Right renal pelvis (tissue), 4 donors: ENCODE measurements at regions not wholly inside any gene's neighbourhood (a gene's known extent, or its start where the extent isn't known, plus 50 kb on each side); places are given as distances from the start of the nearest gene placed in this dataset.

Experiments used
- DNase-seq, 4 donors: peaks; one replicate each; pipeline ENCODE4 v3.0.0-alpha.2; 2013; ENCODE audit warnings: low read depth in 4 of 4, low spot score in 3 of 4, missing footprints in 1 of 4

GRCh38 chr4:19130866-19131265, 1109.3 kb upstream of the LCORL start:
- no peak for DNase-seq

GRCh38 chr4:19128176-19128575, 1106.6 kb upstream of the LCORL start:
- DNase-seq, result no peak

- DNase-seq, result no peak
These were observed 1105.3 kb upstream of the LCORL start for GRCh38 chr4:19126903-19127302.

- DNase-seq, result peak in 2 of 4 donors; percentile 8 to 12
These were observed 1102.1 kb upstream of the LCORL start for GRCh38 chr4:19123681-19124080.

GRCh38 chr4:19119904-19120560, 1098.5 kb upstream of the LCORL start:
- DNase-seq, result no peak

- DNase-seq, result no peak
These were observed 1095.5 kb upstream of the LCORL start for GRCh38 chr4:19117022-19117421.

GRCh38 chr4:19104176-19104575, 1082.6 kb upstream of the LCORL start:
- DNase-seq, result no peak

- no peak for DNase-seq
These were observed 1074.0 kb upstream of the LCORL start for GRCh38 chr4:19095491-19096046.

GRCh38 chr4:19093951-19094350, 1072.4 kb upstream of the LCORL start:
- no peak for DNase-seq

GRCh38 chr4:19092797-19093196, 1071.2 kb upstream of the LCORL start:
- DNase-seq, result no peak

GRCh38 chr4:19074036-19074435, 1052.5 kb upstream of the LCORL start:
- DNase-seq, result peak in 1 of 4 donors; percentile 6

GRCh38 chr4:19063662-19064061, 1042.1 kb upstream of the LCORL start:
- DNase-seq, result no peak

- no peak for DNase-seq
These were observed 1033.4 kb upstream of the LCORL start for GRCh38 chr4:19054916-19055315.

GRCh38 chr4:19051831-19052230, 1030.3 kb upstream of the LCORL start:
- no peak for DNase-seq

- DNase-seq, result no peak
These were observed 1025.8 kb upstream of the LCORL start for GRCh38 chr4:19047279-19047880.

GRCh38 chr4:19039816-19040215, 1018.3 kb upstream of the LCORL start:
- DNase-seq, result no peak

- DNase-seq, result no peak
These were observed 1016.7 kb upstream of the LCORL start for GRCh38 chr4:19038231-19038630.

GRCh38 chr4:19033816-19034733, 1012.5 kb upstream of the LCORL start:
- no peak for DNase-seq

GRCh38 chr4:19030536-19030935, 1009.0 kb upstream of the LCORL start:
- no peak for DNase-seq

GRCh38 chr4:19030048-19030447, 1008.5 kb upstream of the LCORL start:
- DNase-seq, result peak in 1 of 4 donors; percentile 42

- no peak for DNase-seq
These were observed 1004.7 kb upstream of the LCORL start for GRCh38 chr4:19026281-19026680.
